Eye (tissue), 1 donor: ENCODE measurements at regions not wholly inside any gene's neighbourhood (a gene's known extent, or its start where the extent isn't known, plus 50 kb on each side); places are given as distances from the start of the nearest gene placed in this dataset.

ENCODE experiments used
- DNase-seq: peaks from one replicate; pipeline ENCODE4 v3.0.0-alpha.2; 2015

GRCh38 chr5:103498800-103499551, 63.6 kb downstream of the NUDT12 start:
- peak; percentile 47 for DNase-seq

DNA sequence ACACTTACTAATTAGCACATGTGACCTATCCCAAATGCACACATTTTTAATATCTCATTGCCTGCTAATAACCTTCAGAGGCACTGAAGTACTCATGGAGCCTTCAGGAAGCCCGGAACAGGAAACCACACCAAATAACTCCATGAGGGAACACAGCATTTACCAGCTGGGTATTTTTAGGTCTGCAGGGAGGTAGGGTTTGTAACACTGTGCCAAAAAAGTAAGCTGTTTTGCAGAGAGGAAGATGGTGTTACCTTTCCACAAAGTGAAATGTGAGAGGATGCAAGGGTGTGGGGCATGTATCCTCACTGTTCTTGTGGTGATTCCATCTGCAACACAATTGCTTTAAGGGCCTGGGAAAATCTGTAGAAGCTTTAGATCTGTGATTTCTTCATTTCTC, 64.4 kb downstream of the NUDT12 start:
- no peak for DNase-seq

DNA sequence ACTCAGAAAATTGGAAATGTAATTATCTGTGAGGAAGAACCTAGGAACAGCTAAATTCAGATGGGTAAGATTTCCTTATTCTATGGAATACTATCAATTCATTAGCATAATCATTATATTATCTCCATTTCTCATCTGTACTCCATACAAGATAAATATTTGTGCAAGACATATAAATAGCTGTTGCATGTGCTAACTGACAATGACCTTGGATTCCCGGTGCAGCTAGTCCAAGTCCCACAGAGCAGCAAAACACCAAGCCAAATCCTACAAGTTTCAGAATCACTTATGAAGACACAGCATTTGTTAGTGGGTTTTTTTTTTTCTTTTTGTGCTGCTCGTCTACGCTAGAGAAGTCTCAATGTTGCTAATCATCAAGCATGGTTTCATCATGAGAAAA, 64.8 kb downstream of the NUDT12 start:
- no peak for DNase-seq

GRCh38 chr5:103490030-103490739, 72.4 kb downstream of the NUDT12 start:
- DNase-seq = no peak

GRCh38 chr5:103489307-103489706, 73.3 kb downstream of the NUDT12 start:
- DNase-seq = no peak

- DNase-seq = no peak
These were observed 74.6 kb downstream of the NUDT12 start for GRCh38 chr5:103487822-103488493.

GRCh38 chr5:103487218-103487617, 75.4 kb downstream of the NUDT12 start:
- no peak for DNase-seq

- DNase-seq = no peak
These were observed 75.8 kb downstream of the NUDT12 start for GRCh38 chr5:103486739-103487138.

DNA sequence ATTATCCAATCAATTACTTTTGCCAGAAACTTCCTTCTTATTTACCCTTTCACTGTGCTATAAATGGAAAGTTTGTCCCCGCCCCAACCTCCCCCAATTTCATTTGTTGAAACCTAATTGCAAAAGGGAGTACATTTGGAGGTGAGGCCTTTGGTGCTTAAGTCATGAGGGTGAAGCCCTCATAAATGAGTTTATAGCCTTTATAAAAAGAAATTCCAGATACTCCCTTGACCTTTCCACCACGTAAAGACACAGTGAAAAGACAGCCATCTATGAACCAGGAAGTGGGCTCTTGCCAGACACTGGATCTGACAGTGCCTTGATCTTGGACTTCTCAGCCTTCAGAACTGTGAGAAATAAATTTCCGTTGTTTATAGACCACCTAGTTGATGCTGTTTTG, 82.3 kb downstream of the NUDT12 start:
- DNase-seq = no peak

- no peak for DNase-seq
These were observed 84.9 kb downstream of the NUDT12 start for GRCh38 chr5:103477678-103478077.

DNA sequence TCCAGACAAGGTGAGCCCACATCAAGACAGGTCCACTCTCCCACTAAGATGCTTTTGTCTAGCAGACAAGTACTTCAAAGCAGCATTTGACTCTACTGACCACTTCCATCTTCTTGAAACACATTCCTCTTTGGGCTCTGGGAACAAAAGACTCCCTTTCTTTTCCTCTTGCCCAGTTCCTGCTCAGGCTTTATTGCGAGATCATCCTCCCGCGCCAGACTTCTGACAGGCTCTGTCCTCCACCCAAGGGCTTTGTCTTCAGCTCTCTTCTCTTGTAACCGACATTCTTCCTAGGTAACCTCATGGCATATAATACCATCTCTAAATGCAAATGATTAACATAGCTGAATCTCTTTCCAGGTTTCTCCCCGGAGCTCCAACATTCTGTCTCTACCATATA, 85.8 kb downstream of the NUDT12 start:
- DNase-seq = no peak

DNA sequence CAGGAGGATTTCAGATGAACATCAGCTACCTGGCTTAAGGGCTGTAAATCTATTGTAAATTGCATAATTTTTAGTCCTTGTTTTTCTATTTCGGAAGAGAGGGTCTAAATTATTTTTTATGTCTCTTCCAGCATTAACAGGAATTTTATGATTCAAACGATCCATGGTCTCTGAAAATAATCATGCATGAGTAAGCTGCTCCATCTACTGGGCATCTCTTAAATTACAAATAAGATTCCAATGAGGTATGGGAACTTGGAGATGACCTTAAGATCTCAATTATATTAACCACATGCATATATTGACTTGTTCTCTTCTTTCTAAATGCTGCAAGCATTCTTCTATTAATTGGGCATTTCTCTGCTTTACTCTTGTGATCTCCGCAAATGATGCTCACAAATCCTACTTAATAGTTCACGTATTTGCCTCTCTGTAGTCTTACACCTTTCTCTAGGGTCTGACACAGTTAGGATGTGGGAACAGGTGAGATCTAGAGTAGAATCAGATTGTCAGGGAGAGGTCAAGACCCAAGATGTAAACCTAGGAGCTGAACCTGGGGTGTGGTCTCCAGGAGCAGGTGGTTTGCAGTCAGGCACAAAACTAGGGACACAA, 86.9 kb downstream of the NUDT12 start:
- peak; percentile 90 for DNase-seq

DNA sequence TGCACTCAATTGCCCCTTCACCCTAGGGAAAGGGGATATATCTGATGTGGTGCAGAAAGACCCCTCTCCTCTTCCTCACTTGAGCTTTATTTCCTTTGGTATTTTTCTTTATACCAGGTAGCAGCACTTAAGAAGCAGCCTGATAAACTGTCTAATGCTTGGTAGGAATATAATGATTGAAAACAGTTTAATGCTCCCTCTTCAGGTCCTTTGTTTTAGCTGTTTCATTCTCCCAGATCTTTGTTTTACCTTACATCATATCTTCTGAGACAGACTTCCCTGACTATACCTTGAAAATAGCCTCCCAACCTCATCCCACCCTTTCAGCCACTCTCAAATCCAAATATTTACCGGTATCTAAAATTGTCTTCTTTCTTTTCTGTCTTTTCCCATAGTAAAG, 87.9 kb downstream of the NUDT12 start:
- no peak for DNase-seq

GRCh38 chr5:103473725-103474124, 88.9 kb downstream of the NUDT12 start:
- DNase-seq = no peak

DNA sequence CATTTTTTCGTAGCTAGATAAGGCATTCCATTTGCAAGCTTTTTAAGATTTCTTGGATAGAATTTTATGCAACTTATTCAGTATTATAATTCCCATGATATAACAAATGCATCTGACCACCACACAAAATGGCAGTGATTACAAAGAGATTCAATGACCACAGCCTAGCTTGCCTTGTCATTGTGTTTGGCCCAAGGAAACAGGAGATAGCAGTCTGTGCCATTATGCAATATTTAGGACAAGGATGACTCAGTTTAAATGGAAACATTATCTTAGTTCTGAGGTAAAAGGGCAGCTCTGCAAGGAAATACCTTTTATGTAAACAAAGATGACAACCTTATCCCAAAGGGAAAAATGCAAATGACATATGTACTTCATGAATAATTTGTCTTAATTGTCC, 89.8 kb downstream of the NUDT12 start:
- no peak for DNase-seq

- no peak for DNase-seq
These were observed 90.3 kb downstream of the NUDT12 start for GRCh38 chr5:103472265-103472664.

DNA sequence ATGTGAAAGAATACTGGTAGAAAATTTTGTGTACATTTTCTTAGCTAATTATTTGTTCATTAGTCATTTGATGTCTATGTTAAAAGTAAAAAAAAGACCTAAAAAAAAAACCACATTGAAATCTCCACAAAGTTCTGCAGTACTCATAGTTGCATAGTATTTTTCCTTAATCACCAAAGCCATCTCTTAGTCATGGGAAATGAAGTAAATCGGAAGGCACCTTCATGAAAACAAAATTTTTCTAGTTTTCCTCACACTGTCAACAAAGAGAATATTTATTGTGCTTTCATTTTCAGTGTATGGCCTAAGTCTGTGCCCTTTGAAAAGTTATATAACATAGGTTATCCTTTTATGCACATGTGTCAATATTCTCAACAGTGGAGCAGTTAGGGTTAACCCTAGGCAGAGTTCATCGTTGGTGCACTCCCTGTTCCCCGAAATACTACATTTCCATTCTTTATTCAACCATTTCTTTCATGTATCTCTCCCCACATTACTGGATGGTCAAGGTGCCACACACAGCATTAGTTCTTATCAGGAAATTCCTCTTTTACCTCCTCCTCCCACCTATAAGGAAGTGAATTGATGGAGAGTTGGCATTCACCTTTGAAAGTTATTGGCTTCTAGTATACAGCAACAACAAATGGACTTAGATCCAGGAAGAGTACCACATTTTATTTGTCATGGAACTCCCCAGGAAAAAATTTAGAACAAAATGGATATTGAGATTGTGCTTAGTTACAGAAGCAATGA, 93.1 kb downstream of the NUDT12 start:
- DNase-seq = no peak

GRCh38 chr5:103467831-103468230, 94.8 kb downstream of the NUDT12 start:
- DNase-seq = no peak

DNA sequence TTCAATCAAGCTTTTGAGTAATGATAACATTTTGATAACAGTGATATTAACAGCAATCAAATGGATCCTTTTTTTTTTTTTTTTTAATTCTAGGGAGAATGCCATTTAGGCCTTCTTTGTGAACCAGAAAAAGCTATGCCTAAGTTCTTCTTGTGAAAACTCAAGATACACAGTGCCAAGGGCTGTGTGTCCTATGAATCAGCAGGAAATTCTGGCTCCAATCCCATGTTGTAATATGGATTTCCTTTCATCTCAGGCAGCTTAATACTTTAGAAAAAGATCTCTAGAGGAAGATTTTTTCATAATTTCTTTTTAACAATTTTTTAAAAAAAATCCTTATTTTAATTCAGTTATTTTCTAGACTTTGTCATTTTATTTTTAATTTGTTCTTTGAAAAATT, 96.1 kb downstream of the NUDT12 start:
- no peak for DNase-seq

DNA sequence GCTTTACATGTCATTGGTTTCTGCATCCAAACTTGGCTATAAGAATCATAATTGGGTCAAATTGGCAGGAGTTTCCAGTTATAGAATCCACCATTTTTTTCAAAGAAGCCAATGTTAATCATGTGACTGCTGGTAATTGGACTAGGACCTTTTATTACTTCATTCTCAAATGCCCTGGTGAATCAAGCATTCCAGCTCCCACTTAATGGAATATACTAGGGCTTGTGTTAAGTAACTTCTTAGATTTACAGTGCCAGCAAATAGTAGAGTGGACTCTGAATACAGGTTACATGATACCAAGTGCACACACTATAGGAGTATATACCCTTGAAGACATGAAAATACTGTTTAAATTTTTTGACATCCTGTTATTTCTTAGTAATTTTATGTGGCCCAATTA, 96.7 kb downstream of the NUDT12 start:
- DNase-seq = no peak

- no peak for DNase-seq
These were observed 97.6 kb downstream of the NUDT12 start for GRCh38 chr5:103464835-103465484.

DNA sequence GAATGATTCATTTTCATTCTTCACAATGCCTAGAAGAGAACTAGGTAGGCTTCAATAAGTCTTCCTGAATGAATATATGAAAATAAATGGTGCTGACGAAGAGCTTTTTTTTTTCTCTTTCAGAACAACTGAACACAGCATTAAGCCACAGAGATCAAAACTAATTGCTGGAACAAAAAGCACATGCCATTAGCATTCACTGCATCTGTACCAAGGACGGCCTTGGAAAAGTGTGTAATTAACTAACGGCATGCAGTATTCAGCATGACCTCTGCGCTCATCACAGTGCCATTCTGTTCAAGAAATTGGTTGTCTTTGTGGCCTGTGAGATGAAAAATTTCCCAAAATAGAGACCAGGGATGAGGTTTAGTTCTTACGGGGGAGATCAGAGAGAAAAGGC, 99.3 kb downstream of the NUDT12 start:
- peak; percentile 48 for DNase-seq
